Loucy (cell line): ENCODE measurements at regions not wholly inside any gene's neighbourhood (a gene's known extent, or its start where the extent isn't known, plus 50 kb on each side); places are given as distances from the start of the nearest gene placed in this dataset.

Experiments used
- H2AFZ ChIP-seq: fragments of 200-600 bp; sonication (generic); 2 replicates; pipeline ENCODE4 v1.6.0; 2016; ENCODE audit warnings: antibody characterized with exemption, mild to moderate bottlenecking, low read length, moderate library complexity
- H3F3A ChIP-seq: fragments of 200-600 bp; 2 replicates; pipeline ENCODE4 v1.6.0; 2016; ENCODE audit warnings: antibody characterized with exemption, low read depth, mild to moderate bottlenecking
- H3K27me3 ChIP-seq: fragments of 200-600 bp; sonication (generic); 2 replicates; pipeline ENCODE4 v1.6.1; 2014; ENCODE audit warnings: low read length, mild to moderate bottlenecking; ENCODE audit not compliant: insufficient read depth, poor library complexity, severe bottlenecking
- H3K36me3 ChIP-seq: fragments of 200-600 bp; sonication (generic); 2 replicates; pipeline ENCODE4 v1.6.1; 2016; ENCODE audit warnings: low read length; ENCODE audit not compliant: insufficient read depth
- H3K4me1 ChIP-seq: fragments of 200-600 bp; sonication (generic); 2 replicates; pipeline ENCODE4 v1.5.1; 2014; ENCODE audit warnings: low read length, mild to moderate bottlenecking; ENCODE audit not compliant: insufficient read depth, poor library complexity, severe bottlenecking
- H3K4me2 ChIP-seq: fragments of 200-600 bp; sonication (generic); 2 replicates; pipeline ENCODE4 v1.6.0; 2014; ENCODE audit warnings: antibody characterized with exemption, low read length, low read depth, mild to moderate bottlenecking; ENCODE audit not compliant: poor library complexity, severe bottlenecking
- H3K4me3 ChIP-seq: fragments of 200-600 bp; sonication (generic); 2 replicates; pipeline ENCODE4 v1.5.1; 2014; ENCODE audit warnings: low read length, mild to moderate bottlenecking, mixed read lengths; ENCODE audit not compliant: poor library complexity, severe bottlenecking
- H3K79me2 ChIP-seq: fragments of 200-600 bp; sonication (generic); 2 replicates; pipeline ENCODE4 v1.6.1; 2014; ENCODE audit warnings: low read length; ENCODE audit not compliant: insufficient read depth
- H3K9ac ChIP-seq: fragments of 200-600 bp; sonication (generic); 2 replicates; pipeline ENCODE4 v1.6.0; 2014; ENCODE audit warnings: mild to moderate bottlenecking, low read depth, low read length, moderate library complexity; ENCODE audit not compliant: poor library complexity, severe bottlenecking
- H3K9me2 ChIP-seq: fragments of 200-600 bp; sonication (generic); replicated peaks from 2 replicates; pipeline ENCODE4 v1.6.1; 2016; ENCODE audit warnings: low read depth, low read length, mixed read lengths
- H3K9me3 ChIP-seq: fragments of 200-600 bp; sonication (generic); 2 replicates; pipeline ENCODE4 v1.6.1; 2014; ENCODE audit warnings: mild to moderate bottlenecking, antibody characterized with exemption, low read length, low read depth; ENCODE audit not compliant: insufficient read depth
- H4K20me1 ChIP-seq: fragments of 200-600 bp; sonication (generic); 2 replicates; pipeline ENCODE4 v1.6.0; 2014; ENCODE audit warnings: antibody characterized with exemption, low read length, mild to moderate bottlenecking; ENCODE audit not compliant: insufficient read depth, poor library complexity, severe bottlenecking
- CTCF ChIP-seq: fragments of 200-600 bp; sonication (generic); conservative IDR thresholded peaks from 2 replicates; pipeline ENCODE4 v1.5.1; 2014; ENCODE audit warnings: mild to moderate bottlenecking, antibody characterized with exemption, low read length
- EZH2phosphoT487 ChIP-seq: fragments of 200-600 bp; IDR thresholded peaks from 2 replicates; pipeline ENCODE4 v1.6.1; 2018; ENCODE audit warnings: antibody characterized with exemption, mild to moderate bottlenecking, moderate library complexity, borderline replicate concordance

- Histone ChIP-seq H3K9me2 (no peaks in the 10 kb centered on the region), H3K9ac (no peak overlapping the region), H3K9me3 (no peaks in the 10 kb centered on the region), H3F3A (no peaks in the 10 kb centered on the region), H3K4me3 (no peak overlapping the region), H2AFZ (no peak overlapping the region), H3K79me2 (no peaks in the 10 kb centered on the region), H3K4me2 (no peak overlapping the region), H3K27me3 (no peaks in the 10 kb centered on the region), H3K4me1 (no peaks in the 10 kb centered on the region), H4K20me1 (no peaks in the 10 kb centered on the region), H3K36me3 (no peaks in the 10 kb centered on the region)
- TF ChIP-seq EZH2phosphoT487 (no peak), CTCF (no peak)
These were observed 679.3 kb downstream of the FAT4 start for GRCh38 chr4:125994024-125994423.

- no peaks in the 10 kb centered on the region for H3F3A ChIP-seq
- no peaks in the 10 kb centered on the region for H4K20me1 ChIP-seq
- TF ChIP-seq CTCF: no peak
- no peak for TF ChIP-seq EZH2phosphoT487
- no peaks in the 10 kb centered on the region for H3K9me2 ChIP-seq
- no peak overlapping the region for H3K9ac ChIP-seq
- H3K9me3 ChIP-seq: no peaks in the 10 kb centered on the region
- H3K27me3 ChIP-seq: no peaks in the 10 kb centered on the region
- H3K4me1 ChIP-seq: no peaks in the 10 kb centered on the region
- no peaks in the 10 kb centered on the region for H3K36me3 ChIP-seq
- no peak overlapping the region for H2AFZ ChIP-seq
- no peak overlapping the region for H3K4me2 ChIP-seq
- no peaks in the 10 kb centered on the region for H3K79me2 ChIP-seq
- H3K4me3 ChIP-seq: no peak overlapping the region
These were observed 679.7 kb downstream of the FAT4 start for GRCh38 chr4:125994430-125994829.

GRCh38 chr4:126004941-126005340 is 690.2 kb downstream of the FAT4 start:
- H3K9me3 ChIP-seq: no peaks in the 10 kb centered on the region
- no peaks in the 10 kb centered on the region for H3K27me3 ChIP-seq
- no peak overlapping the region for H3K4me3 ChIP-seq
- H4K20me1 ChIP-seq: no peaks in the 10 kb centered on the region
- H3K36me3 ChIP-seq: no peaks in the 10 kb centered on the region
- no peaks in the 10 kb centered on the region for H3K79me2 ChIP-seq
- no peaks in the 10 kb centered on the region for H3K9me2 ChIP-seq
- H2AFZ ChIP-seq: no peak overlapping the region
- no peaks in the 10 kb centered on the region for H3K4me1 ChIP-seq
- no peak overlapping the region for H3K4me2 ChIP-seq
- TF ChIP-seq EZH2phosphoT487: no peak
- no peak for TF ChIP-seq CTCF
- H3K9ac ChIP-seq: no peak overlapping the region
- H3F3A ChIP-seq: no peaks in the 10 kb centered on the region
